HG03175 (cell line): ENCODE measurements at regions not wholly inside any gene's neighbourhood (a gene's known extent, or its start where the extent isn't known, plus 50 kb on each side); places are given as distances from the start of the nearest gene placed in this dataset.

Experiments
- ATAC-seq: cut with Tn5 transposase; IDR thresholded peaks from one replicate; pipeline ENCODE4 v1.9.1; 2021; ENCODE audit warnings: mild to moderate bottlenecking, moderate library complexity; ENCODE audit not compliant: unreplicated experiment

GRCh38 chr16:74232806-74233465 lies 63.7 kb upstream of the PSMD7 start:
- no peak for ATAC-seq

GRCh38 chr16:74230126-74230525 lies 66.5 kb upstream of the PSMD7 start:
- no peak for ATAC-seq

- no peak for ATAC-seq
Measured at GRCh38 chr16:74226338-74226954, 70.2 kb upstream of the PSMD7 start.

- ATAC-seq, result no peak
Measured at GRCh38 chr16:74224828-74225612, 71.6 kb upstream of the PSMD7 start.

GRCh38 chr16:74221828-74222227 lies 74.8 kb upstream of the PSMD7 start:
- no peak for ATAC-seq

GRCh38 chr16:74219706-74220105 lies 76.9 kb upstream of the PSMD7 start:
- ATAC-seq, result no peak

- no peak for ATAC-seq
Measured at GRCh38 chr16:74218871-74219270, 77.7 kb upstream of the PSMD7 start.

- no peak for ATAC-seq
Measured at GRCh38 chr16:74216319-74216718, 80.3 kb upstream of the PSMD7 start.

GRCh38 chr16:74215249-74215648 lies 81.4 kb upstream of the PSMD7 start:
- no peak for ATAC-seq

- no peak for ATAC-seq
Measured at GRCh38 chr16:74213372-74213771, 83.2 kb upstream of the PSMD7 start.

- no peak for ATAC-seq
Measured at GRCh38 chr16:74210245-74210644, 86.4 kb upstream of the PSMD7 start.

- ATAC-seq, result no peak
Measured at GRCh38 chr16:74202009-74202408, 94.6 kb upstream of the PSMD7 start.

GRCh38 chr16:74201576-74201975 lies 95.0 kb upstream of the PSMD7 start:
- ATAC-seq, result no peak

GRCh38 chr16:74200921-74201320 lies 95.7 kb upstream of the PSMD7 start:
- ATAC-seq, result no peak

- no peak for ATAC-seq
Measured at GRCh38 chr16:74199842-74200124, 96.8 kb upstream of the PSMD7 start.

- no peak for ATAC-seq
Measured at GRCh38 chr16:74199066-74199841, 97.4 kb upstream of the PSMD7 start.

GRCh38 chr16:74192281-74192797 lies 104.3 kb upstream of the PSMD7 start:
- ATAC-seq, result no peak

- ATAC-seq, result no peak
Measured at GRCh38 chr16:74190292-74190691, 106.3 kb upstream of the PSMD7 start.

- ATAC-seq, result no peak
Measured at GRCh38 chr16:74188856-74189255, 107.8 kb upstream of the PSMD7 start.

- ATAC-seq, result no peak
Measured at GRCh38 chr16:74186561-74186971, 110.0 kb upstream of the PSMD7 start.

- no peak for ATAC-seq
Measured at GRCh38 chr16:74184839-74185238, 111.8 kb upstream of the PSMD7 start.
